ENCODE measurements at regions not wholly inside any gene's neighbourhood (a gene's known extent, or its start where the extent isn't known, plus 50 kb on each side); places are given as distances from the start of the nearest gene placed in this dataset.
"Not testable (repeated sequence)": the region's sequence is repeated elsewhere in the genome, so short reads cannot be mapped to it uniquely, and the experiment has no call there.

- H3K4me2 ChIP-seq (ENCODE audit: low read length) = no peak overlapping the region
- H3K4me3 ChIP-seq (ENCODE audit: low read depth, low read length, poor library complexity, severe bottlenecking) = no peak overlapping the region
- no peak for DNase-seq (ENCODE audit: low spot score)
- no peaks in the 10 kb centered on the region for H3K4me1 ChIP-seq (ENCODE audit: insufficient read depth, low read length, poor library complexity, severe bottlenecking)
- H3K79me2 ChIP-seq (ENCODE audit: insufficient read depth, low read depth, low read length) = no peaks in the 10 kb centered on the region
- no peaks in the 10 kb centered on the region for H3K9me2 ChIP-seq (ENCODE audit: insufficient read depth, low read length)
- no peaks in the 10 kb centered on the region for H4K20me1 ChIP-seq (ENCODE audit: insufficient read depth, low read length)
- H3K36me3 ChIP-seq (ENCODE audit: insufficient read depth, low read length) = no peaks in the 10 kb centered on the region
- no peak overlapping the region for H3K27ac ChIP-seq (ENCODE audit: low read depth, low read length, poor library complexity, severe bottlenecking)
- H3K9me3 ChIP-seq (ENCODE audit: low read length) = no peaks in the 10 kb centered on the region
- intact Hi-C loops (cut with micrococcal nuclease; ENCODE audit: unreplicated experiment) = no loop called here
- TF ChIP-seq, protein P1, sequence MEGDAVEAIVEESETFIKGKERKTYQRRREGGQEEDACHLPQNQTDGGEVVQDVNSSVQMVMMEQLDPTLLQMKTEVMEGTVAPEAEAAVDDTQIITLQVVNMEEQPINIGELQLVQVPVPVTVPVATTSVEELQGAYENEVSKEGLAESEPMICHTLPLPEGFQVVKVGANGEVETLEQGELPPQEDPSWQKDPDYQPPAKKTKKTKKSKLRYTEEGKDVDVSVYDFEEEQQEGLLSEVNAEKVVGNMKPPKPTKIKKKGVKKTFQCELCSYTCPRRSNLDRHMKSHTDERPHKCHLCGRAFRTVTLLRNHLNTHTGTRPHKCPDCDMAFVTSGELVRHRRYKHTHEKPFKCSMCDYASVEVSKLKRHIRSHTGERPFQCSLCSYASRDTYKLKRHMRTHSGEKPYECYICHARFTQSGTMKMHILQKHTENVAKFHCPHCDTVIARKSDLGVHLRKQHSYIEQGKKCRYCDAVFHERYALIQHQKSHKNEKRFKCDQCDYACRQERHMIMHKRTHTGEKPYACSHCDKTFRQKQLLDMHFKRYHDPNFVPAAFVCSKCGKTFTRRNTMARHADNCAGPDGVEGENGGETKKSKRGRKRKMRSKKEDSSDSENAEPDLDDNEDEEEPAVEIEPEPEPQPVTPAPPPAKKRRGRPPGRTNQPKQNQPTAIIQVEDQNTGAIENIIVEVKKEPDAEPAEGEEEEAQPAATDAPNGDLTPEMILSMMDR (conservative IDR thresholded peaks at IDR 0.05; ENCODE audit: low read length) = no peak
- no peak for TF ChIP-seq EZH2phosphoT487 (IDR thresholded peaks at IDR 0.05; ENCODE audit: borderline replicate concordance, low read depth, low read length)
- ChIA-PET CTCF (ENCODE audit: unreplicated experiment) (no interaction called here), POLR2A (no interaction called here)
- H2AFZ ChIP-seq (ENCODE audit: low read length) = no peak overlapping the region
- no TSS peak for BruUV-seq (replicated peaks)
These were observed 209.6 kb downstream of the SH3BGRL start for GRCh38 chrX:81411517-81411916.

DNA sequence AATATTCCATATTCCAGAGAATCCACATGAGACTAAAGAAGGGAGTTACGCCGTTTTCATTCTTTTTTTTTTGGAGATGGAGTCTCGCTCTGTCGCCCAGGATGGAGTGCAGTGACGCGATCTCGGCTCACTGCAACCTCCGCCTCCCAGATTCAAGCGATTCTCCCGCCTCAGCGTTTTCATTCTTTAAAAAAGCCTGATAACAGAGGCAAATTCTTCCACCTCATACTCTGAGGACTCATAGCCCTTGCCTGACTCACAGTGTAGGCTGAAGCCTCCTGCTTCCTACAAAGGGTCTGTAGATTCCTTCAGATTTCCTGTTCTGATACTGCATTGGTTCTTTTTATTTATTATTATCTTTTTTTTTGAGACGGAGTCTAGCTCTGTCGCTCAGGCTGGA lies 210.5 kb downstream of the SH3BGRL start:
- intact Hi-C loops (cut with micrococcal nuclease; ENCODE audit: unreplicated experiment) = no loop called here
- TF ChIP-seq, protein P1 (conservative IDR thresholded peaks at IDR 0.05; ENCODE audit: low read length) = no peak
- no peak for TF ChIP-seq EZH2phosphoT487 (IDR thresholded peaks at IDR 0.05; ENCODE audit: borderline replicate concordance, low read depth, low read length)
- no peaks in the 10 kb centered on the region for H3K4me1 ChIP-seq (ENCODE audit: insufficient read depth, low read length, poor library complexity, severe bottlenecking)
- H3K9me2 ChIP-seq (ENCODE audit: insufficient read depth, low read length) = no peaks in the 10 kb centered on the region
- POLR2A ChIA-PET = no interaction called here
- BruUV-seq (replicated peaks) = no TSS peak
- no peaks in the 10 kb centered on the region for H3K36me3 ChIP-seq (ENCODE audit: insufficient read depth, low read length)
- H3K27ac ChIP-seq (ENCODE audit: low read depth, low read length, poor library complexity, severe bottlenecking) = no peak overlapping the region
- no peaks in the 10 kb centered on the region for H3K9me3 ChIP-seq (ENCODE audit: low read length)
- CTCF ChIA-PET (ENCODE audit: unreplicated experiment) = no interaction called here
- H3K4me3 ChIP-seq (ENCODE audit: low read depth, low read length, poor library complexity, severe bottlenecking) = no peak overlapping the region
- H3K4me2 ChIP-seq (ENCODE audit: low read length) = no peak overlapping the region
- H2AFZ ChIP-seq (ENCODE audit: low read length) = no peak overlapping the region
- no peak for DNase-seq (ENCODE audit: low spot score)
- no peaks in the 10 kb centered on the region for H3K79me2 ChIP-seq (ENCODE audit: insufficient read depth, low read depth, low read length)
- no peaks in the 10 kb centered on the region for H4K20me1 ChIP-seq (ENCODE audit: insufficient read depth, low read length)

DNA sequence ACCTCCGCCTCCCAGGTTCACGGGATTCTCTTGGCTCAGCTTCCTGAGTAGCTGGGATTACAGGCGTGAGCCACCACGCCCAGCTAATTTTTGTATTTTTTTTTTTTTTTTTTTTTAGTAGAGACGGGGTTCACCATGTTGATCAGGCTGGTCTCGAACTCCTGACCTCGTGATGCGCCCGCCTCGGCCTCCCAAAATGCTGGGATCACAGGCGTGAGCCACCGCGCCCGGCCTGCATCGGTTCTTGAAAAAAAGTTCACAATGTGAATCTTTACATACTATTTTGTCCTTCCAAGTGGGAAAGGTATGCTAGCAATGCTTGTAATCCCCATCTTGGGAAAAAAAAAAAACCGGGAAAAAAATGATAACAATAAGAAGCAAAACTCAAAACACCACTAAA lies 211.0 kb downstream of the SH3BGRL start:
- POLR2A ChIA-PET; H3K9me2 ChIP-seq (ENCODE audit: insufficient read depth, low read length); CTCF ChIA-PET (ENCODE audit: unreplicated experiment); H3K4me2 ChIP-seq (ENCODE audit: low read length); H4K20me1 ChIP-seq (ENCODE audit: insufficient read depth, low read length); H2AFZ ChIP-seq (ENCODE audit: low read length); H3K36me3 ChIP-seq (ENCODE audit: insufficient read depth, low read length); H3K4me1 ChIP-seq (ENCODE audit: insufficient read depth, low read length, poor library complexity, severe bottlenecking); BruUV-seq (replicated peaks); H3K79me2 ChIP-seq (ENCODE audit: insufficient read depth, low read depth, low read length); H3K4me3 ChIP-seq (ENCODE audit: low read depth, low read length, poor library complexity, severe bottlenecking); DNase-seq (ENCODE audit: low spot score); intact Hi-C loops (cut with micrococcal nuclease; ENCODE audit: unreplicated experiment); H3K27ac ChIP-seq (ENCODE audit: low read depth, low read length, poor library complexity, severe bottlenecking); H3K9me3 ChIP-seq (ENCODE audit: low read length): not testable (repeated sequence)
